ENCODE measurements at regions not wholly inside any gene's neighbourhood (a gene's known extent, or its start where the extent isn't known, plus 50 kb on each side); places are given as distances from the start of the nearest gene placed in this dataset.

DNA sequence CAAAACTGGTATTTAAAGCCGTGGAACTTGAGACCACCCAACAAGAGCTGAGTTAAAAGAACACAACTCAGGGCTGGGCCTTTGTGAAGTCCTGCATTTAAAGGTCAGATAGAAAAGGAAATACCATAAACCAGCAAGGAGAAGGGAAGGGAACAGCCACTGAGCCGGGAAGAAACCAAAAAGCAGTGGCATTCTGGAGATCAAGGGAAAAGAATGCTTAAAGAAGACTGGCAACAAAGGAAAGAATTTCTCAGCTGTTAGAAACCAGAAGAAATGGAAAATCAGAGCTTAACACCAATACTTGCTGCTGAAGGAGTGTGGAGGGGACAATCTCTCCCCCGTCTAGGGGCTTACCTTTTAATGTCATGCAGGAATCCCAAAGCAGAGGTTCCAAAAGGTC, 247.4 kb upstream of the CHRNA7 start:
- H3K27ac ChIP-seq = no peak overlapping the region
- TF ChIP-seq ZFX (IDR thresholded peaks at IDR 0.05) (no peak), CTCF (conservative IDR thresholded peaks at IDR 0.05) (no peak)

DNA sequence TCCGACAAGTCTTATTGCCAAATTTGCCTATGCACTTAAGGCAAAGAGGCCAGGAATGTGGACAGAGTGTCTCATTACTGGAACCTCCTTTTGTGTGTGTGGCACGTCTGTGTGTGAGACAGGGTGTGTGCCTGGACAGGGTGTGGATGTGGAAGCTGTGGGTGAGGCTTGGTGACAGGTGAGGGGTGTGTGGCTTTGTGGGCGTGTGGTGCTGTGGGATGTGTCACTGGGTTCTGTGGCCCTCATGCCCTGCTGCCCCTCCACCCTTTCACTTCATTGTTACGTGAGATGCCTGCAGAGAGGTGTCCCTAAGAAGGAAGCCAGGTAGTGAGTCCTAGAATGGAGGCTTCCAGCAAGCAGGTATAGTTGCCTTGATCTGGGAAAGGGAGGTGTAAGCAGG, 244.0 kb upstream of the CHRNA7 start:
- TF ChIP-seq CTCF (conservative IDR thresholded peaks at IDR 0.05) (no peak), ZFX (IDR thresholded peaks at IDR 0.05) (no peak)
- H3K27ac ChIP-seq = no peak overlapping the region

DNA sequence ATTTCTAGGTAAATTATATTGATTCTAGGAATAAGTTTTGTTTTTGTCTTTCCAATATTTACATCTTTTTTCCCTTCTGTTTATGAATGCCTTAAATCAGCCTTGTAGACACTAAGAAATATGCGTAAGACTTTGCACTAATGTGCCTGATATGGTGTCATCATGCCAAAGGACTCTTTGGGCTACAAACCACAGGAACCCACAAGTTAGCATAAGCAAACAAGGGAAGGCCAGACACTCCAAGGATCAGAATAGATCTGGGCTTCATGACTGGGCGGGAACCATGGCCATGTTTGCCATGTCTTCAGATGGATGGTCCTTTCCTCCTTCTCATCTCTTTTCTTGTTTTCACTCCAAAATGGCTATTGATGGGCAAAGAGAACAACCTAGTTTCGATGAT, 242.2 kb upstream of the CHRNA7 start:
- H3K27ac ChIP-seq = no peak overlapping the region
- TF ChIP-seq CTCF (conservative IDR thresholded peaks at IDR 0.05) (no peak), ZFX (IDR thresholded peaks at IDR 0.05) (no peak)

DNA sequence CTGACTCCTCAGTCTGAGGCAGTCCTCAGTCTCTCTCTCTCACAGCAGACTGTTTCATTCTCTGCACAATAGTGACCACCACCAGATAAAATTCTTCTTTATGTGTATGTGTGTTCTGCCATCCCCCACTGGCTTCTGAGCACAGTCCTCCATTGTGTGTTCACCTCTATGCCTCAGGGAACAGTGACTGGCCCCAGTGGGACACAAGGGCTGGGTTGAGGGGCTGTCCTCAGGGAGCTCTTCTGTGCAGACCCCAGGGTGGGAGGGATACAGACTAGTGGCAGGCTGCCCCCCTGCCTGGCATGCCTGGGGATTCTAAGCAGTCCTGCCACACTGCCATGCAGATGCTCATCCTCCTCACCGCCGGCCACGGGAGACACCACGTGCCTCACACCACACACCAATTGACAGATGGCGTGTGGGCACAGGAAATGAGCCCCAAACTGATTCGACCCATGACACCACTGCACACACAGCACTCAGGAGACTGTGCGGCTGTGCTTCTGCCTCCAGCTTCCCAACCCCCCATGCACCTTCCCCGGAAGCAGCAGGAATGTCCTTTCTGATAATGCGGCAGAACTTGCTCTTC, 237.6 kb upstream of the CHRNA7 start:
- no peak overlapping the region for H3K27ac ChIP-seq
- TF ChIP-seq ZFX (IDR thresholded peaks at IDR 0.05) (no peak), CTCF (conservative IDR thresholded peaks at IDR 0.05) (no peak)

GRCh38 chr15:31799319-31799714, 231.0 kb upstream of the CHRNA7 start:
- TF ChIP-seq CTCF (conservative IDR thresholded peaks at IDR 0.05) = no peak
- no peak for TF ChIP-seq ZFX (IDR thresholded peaks at IDR 0.05)
- no peak overlapping the region for H3K27ac ChIP-seq

DNA sequence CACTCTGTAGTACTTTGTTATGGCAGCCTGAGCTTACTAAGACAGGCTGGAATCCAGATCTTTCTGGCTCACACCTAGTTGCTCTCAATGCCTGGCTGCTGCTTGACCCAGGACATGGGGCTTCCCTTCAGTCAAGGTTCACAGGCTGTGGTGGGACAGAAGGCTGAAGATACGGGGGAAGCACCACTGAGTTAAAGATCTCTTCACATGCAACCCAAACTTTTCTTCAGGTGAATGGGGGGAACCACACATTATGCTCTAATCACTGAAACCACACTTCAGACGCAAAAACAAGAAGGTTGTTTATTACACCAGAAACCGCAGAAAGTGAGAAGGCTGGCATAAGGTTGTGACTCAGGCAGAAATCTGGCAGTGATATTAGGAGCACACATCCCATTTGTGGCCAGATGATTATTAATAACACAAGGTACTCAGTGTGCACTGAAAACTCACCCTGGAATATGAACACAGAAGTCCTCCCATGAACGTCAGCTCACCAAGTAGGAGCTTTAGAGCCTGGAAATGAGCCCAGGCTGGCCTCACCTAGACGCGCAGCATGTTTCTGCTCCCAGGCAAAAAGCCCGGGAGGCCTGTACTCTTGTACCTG, 230.5 kb upstream of the CHRNA7 start:
- TF ChIP-seq CTCF (conservative IDR thresholded peaks at IDR 0.05) (no peak), ZFX (IDR thresholded peaks at IDR 0.05) (no peak)
- H3K27ac ChIP-seq = no peak overlapping the region

- TF ChIP-seq ZFX (IDR thresholded peaks at IDR 0.05) = no peak
- TF ChIP-seq CTCF (conservative IDR thresholded peaks at IDR 0.05) = no peak
- H3K27ac ChIP-seq = no peak overlapping the region
Observed at GRCh38 chr15:31801152-31801551, 229.2 kb upstream of the CHRNA7 start.

Measured in C4-2B (cell line).